OCI-LY3 (cell line): ENCODE measurements at regions not wholly inside any gene's neighbourhood (a gene's known extent, or its start where the extent isn't known, plus 50 kb on each side); places are given as distances from the start of the nearest gene placed in this dataset.

Experiments used
- H2AFZ ChIP-seq: fragments of 200-600, 300-600 bp; shearing (Covaris generic); 2 replicates; pipeline ENCODE4 v1.6.0; 2014; ENCODE audit warnings: antibody characterized with exemption, low read depth, low read length
- H3K27ac ChIP-seq: fragments of 200-600, 300-600 bp; sonication (generic); 2 replicates; pipeline ENCODE4 v1.5.1; 2014; ENCODE audit warnings: mild to moderate bottlenecking, low read length, moderate library complexity, mixed read lengths
- H3K27me3 ChIP-seq: fragments of 200-600, 300-600 bp; sonication (generic); 2 replicates; pipeline ENCODE4 v1.6.1; 2014; ENCODE audit warnings: low read depth, low read length, mixed read lengths
- H3K36me3 ChIP-seq: fragments of 200-600, 300-600 bp; sonication (generic); replicated peaks from 2 replicates; pipeline ENCODE3; 2014; ENCODE audit warnings: low read depth, low read length, mixed read lengths
- H3K4me1 ChIP-seq: fragments of 300-600, 200-600 bp; sonication (generic); 2 replicates; pipeline ENCODE4 v1.6.1; 2014; ENCODE audit warnings: low read length, mixed read lengths
- H3K4me2 ChIP-seq: fragments of 200-600, 300-600 bp; sonication (generic); 2 replicates; pipeline ENCODE4 v1.6.1; 2014; ENCODE audit warnings: low read length, mixed read lengths
- H3K4me3 ChIP-seq: fragments of 300-600, 200-600 bp; sonication (generic); 2 replicates; pipeline ENCODE4 v1.5.1; 2014; ENCODE audit warnings: antibody characterized with exemption, mild to moderate bottlenecking, low read length, moderate library complexity
- H3K79me2 ChIP-seq: fragments of 300-600, 200-600 bp; shearing (Covaris generic); 2 replicates; pipeline ENCODE4 v1.6.1; 2014; ENCODE audit warnings: mild to moderate bottlenecking, low read length, mixed read lengths
- H3K9ac ChIP-seq: fragments of 300-600, 200-600 bp; shearing (Covaris generic); 2 replicates; pipeline ENCODE4 v1.6.0; 2014; ENCODE audit warnings: mild to moderate bottlenecking, low read length, moderate library complexity
- H3K9me3 ChIP-seq: fragments of 200-600, 300-600 bp; shearing (Covaris generic); 2 replicates; pipeline ENCODE4 v1.6.1; 2014; ENCODE audit warnings: low read length, mixed read lengths; ENCODE audit not compliant: insufficient read depth
- H4K20me1 ChIP-seq: fragments of 200-600, 300-600 bp; sonication (generic); 2 replicates; pipeline ENCODE4 v1.6.1; 2016; ENCODE audit warnings: low read length, mixed read lengths; ENCODE audit not compliant: insufficient read depth
- CTCF ChIP-seq: fragments of 200-600, 300-600 bp; sonication (generic); IDR thresholded peaks from 2 replicates; pipeline ENCODE4 v1.5.1; 2014; ENCODE audit warnings: antibody characterized with exemption, low read length, low read depth
- EZH2phosphoT487 ChIP-seq: fragments of 200-600 bp; shearing (Covaris generic); IDR thresholded peaks from 2 replicates; pipeline ENCODE4 v1.6.1; 2018; ENCODE audit warnings: antibody characterized with exemption, mixed run types, low read depth

GRCh38 chrX:10739426-10739825, 119.0 kb upstream of the MID1 start:
- H3K9me3 ChIP-seq = no peaks in the 10 kb centered on the region
- no peak for TF ChIP-seq CTCF
- no peak overlapping the region for H2AFZ ChIP-seq
- no peaks in the 10 kb centered on the region for H3K79me2 ChIP-seq
- no peak overlapping the region for H3K4me3 ChIP-seq
- no peak overlapping the region for H3K4me2 ChIP-seq
- no peaks in the 10 kb centered on the region for H3K4me1 ChIP-seq
- no peak overlapping the region for H3K27ac ChIP-seq
- no peaks in the 10 kb centered on the region for H4K20me1 ChIP-seq
- no peaks in the 10 kb centered on the region for H3K36me3 ChIP-seq
- no peaks in the 10 kb centered on the region for H3K27me3 ChIP-seq
- no peak overlapping the region for H3K9ac ChIP-seq

- H3K4me1 ChIP-seq = no peaks in the 10 kb centered on the region
- no peaks in the 10 kb centered on the region for H3K36me3 ChIP-seq
- no peaks in the 10 kb centered on the region for H3K27me3 ChIP-seq
- H3K27ac ChIP-seq = no peak overlapping the region
- H3K79me2 ChIP-seq = no peaks in the 10 kb centered on the region
- TF ChIP-seq EZH2phosphoT487 (no peak), CTCF (no peak)
- no peak overlapping the region for H3K9ac ChIP-seq
- no peak overlapping the region for H3K4me3 ChIP-seq
- no peaks in the 10 kb centered on the region for H4K20me1 ChIP-seq
- H3K4me2 ChIP-seq = no peak overlapping the region
- H2AFZ ChIP-seq = no peak overlapping the region
- H3K9me3 ChIP-seq = no peaks in the 10 kb centered on the region
Observed at GRCh38 chrX:10741003-10741402, 120.6 kb upstream of the MID1 start.

- no peak overlapping the region for H3K9ac ChIP-seq
- TF ChIP-seq CTCF (no peak), EZH2phosphoT487 (no peak)
- H3K79me2 ChIP-seq = no peaks in the 10 kb centered on the region
- H3K4me1 ChIP-seq = no peaks in the 10 kb centered on the region
- no peaks in the 10 kb centered on the region for H3K36me3 ChIP-seq
- no peaks in the 10 kb centered on the region for H3K9me3 ChIP-seq
- H4K20me1 ChIP-seq = no peaks in the 10 kb centered on the region
- no peak overlapping the region for H3K4me3 ChIP-seq
- H3K27me3 ChIP-seq = no peaks in the 10 kb centered on the region
- no peak overlapping the region for H2AFZ ChIP-seq
- no peak overlapping the region for H3K4me2 ChIP-seq
- no peak overlapping the region for H3K27ac ChIP-seq
Observed at GRCh38 chrX:10741550-10741949, 121.2 kb upstream of the MID1 start.

- no peaks in the 10 kb centered on the region for H4K20me1 ChIP-seq
- H3K27me3 ChIP-seq = no peaks in the 10 kb centered on the region
- no peak overlapping the region for H2AFZ ChIP-seq
- H3K79me2 ChIP-seq = no peaks in the 10 kb centered on the region
- TF ChIP-seq CTCF = no peak
- TF ChIP-seq EZH2phosphoT487 = no peak
- no peak overlapping the region for H3K9ac ChIP-seq
- H3K36me3 ChIP-seq = no peaks in the 10 kb centered on the region
- no peak overlapping the region for H3K4me3 ChIP-seq
- no peak overlapping the region for H3K4me2 ChIP-seq
- H3K4me1 ChIP-seq = no peaks in the 10 kb centered on the region
- H3K27ac ChIP-seq = no peak overlapping the region
- H3K9me3 ChIP-seq = no peaks in the 10 kb centered on the region
Observed at GRCh38 chrX:10743476-10743875, 123.1 kb upstream of the MID1 start.
